Ishikawa (cell line): ENCODE measurements at regions not wholly inside any gene's neighbourhood (a gene's known extent, or its start where the extent isn't known, plus 50 kb on each side); places are given as distances from the start of the nearest gene placed in this dataset.

Experiments used
- CEBPB ChIP-seq: IDR thresholded peaks from 2 replicates; pipeline ENCODE4 v1.6.1; 2012
- CREB1 ChIP-seq: IDR thresholded peaks from 2 replicates; pipeline ENCODE4 v1.6.1; 2012; ENCODE audit warnings: low read depth
- EGR1 ChIP-seq: IDR thresholded peaks from 2 replicates; pipeline ENCODE4 v1.6.1; 2012
- EP300 ChIP-seq: IDR thresholded peaks from 2 replicates; pipeline ENCODE4 v1.6.1; 2012; ENCODE audit warnings: borderline replicate concordance
- FOXM1 ChIP-seq: IDR thresholded peaks from 2 replicates; pipeline ENCODE4 v1.6.1; 2012; ENCODE audit warnings: low read depth, borderline replicate concordance
- MAX ChIP-seq: IDR thresholded peaks from 2 replicates; pipeline ENCODE4 v1.6.1; 2012
- NFIC ChIP-seq: IDR thresholded peaks from 2 replicates; pipeline ENCODE4 v1.6.1; 2012
- RAD21 ChIP-seq: IDR thresholded peaks from 2 replicates; pipeline ENCODE4 v1.6.1; 2012; ENCODE audit warnings: low read depth
- TAF1 ChIP-seq: IDR thresholded peaks from 2 replicates; pipeline ENCODE4 v1.6.1; 2012; ENCODE audit warnings: low read depth, mild to moderate bottlenecking
- TCF12 ChIP-seq: IDR thresholded peaks from 2 replicates; pipeline ENCODE4 v1.6.1; 2012; ENCODE audit warnings: low read depth
- TEAD4 ChIP-seq: IDR thresholded peaks from 2 replicates; pipeline ENCODE4 v1.6.1; 2012
- USF1 ChIP-seq: IDR thresholded peaks from 2 replicates; pipeline ENCODE4 v1.6.1; 2012
- YY1 ChIP-seq: IDR thresholded peaks from 2 replicates; pipeline ENCODE4 v1.6.1; 2012; ENCODE audit warnings: low read depth
- ZBTB7A ChIP-seq: IDR thresholded peaks from 2 replicates; pipeline ENCODE4 v1.6.1; 2012; ENCODE audit warnings: low read depth
- TF ChIP-seq, protein P1 (sequence below): IDR thresholded peaks from 2 replicates; pipeline ENCODE4 v1.6.1; 2012; ENCODE audit warnings: low read depth, mild to moderate bottlenecking

- TF ChIP-seq TEAD4 (no peak), TCF12 (no peak), RAD21 (no peak), MAX (no peak), NFIC (no peak), EGR1 (no peak), CREB1 (no peak), FOXM1 (no peak), TAF1 (no peak), YY1 (no peak), CEBPB (no peak), ZBTB7A (no peak), EP300 (no peak), USF1 (no peak)
- TF ChIP-seq, protein P1, sequence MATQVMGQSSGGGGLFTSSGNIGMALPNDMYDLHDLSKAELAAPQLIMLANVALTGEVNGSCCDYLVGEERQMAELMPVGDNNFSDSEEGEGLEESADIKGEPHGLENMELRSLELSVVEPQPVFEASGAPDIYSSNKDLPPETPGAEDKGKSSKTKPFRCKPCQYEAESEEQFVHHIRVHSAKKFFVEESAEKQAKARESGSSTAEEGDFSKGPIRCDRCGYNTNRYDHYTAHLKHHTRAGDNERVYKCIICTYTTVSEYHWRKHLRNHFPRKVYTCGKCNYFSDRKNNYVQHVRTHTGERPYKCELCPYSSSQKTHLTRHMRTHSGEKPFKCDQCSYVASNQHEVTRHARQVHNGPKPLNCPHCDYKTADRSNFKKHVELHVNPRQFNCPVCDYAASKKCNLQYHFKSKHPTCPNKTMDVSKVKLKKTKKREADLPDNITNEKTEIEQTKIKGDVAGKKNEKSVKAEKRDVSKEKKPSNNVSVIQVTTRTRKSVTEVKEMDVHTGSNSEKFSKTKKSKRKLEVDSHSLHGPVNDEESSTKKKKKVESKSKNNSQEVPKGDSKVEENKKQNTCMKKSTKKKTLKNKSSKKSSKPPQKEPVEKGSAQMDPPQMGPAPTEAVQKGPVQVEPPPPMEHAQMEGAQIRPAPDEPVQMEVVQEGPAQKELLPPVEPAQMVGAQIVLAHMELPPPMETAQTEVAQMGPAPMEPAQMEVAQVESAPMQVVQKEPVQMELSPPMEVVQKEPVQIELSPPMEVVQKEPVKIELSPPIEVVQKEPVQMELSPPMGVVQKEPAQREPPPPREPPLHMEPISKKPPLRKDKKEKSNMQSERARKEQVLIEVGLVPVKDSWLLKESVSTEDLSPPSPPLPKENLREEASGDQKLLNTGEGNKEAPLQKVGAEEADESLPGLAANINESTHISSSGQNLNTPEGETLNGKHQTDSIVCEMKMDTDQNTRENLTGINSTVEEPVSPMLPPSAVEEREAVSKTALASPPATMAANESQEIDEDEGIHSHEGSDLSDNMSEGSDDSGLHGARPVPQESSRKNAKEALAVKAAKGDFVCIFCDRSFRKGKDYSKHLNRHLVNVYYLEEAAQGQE, result no peak
Observed at GRCh38 chr3:94179059-94179458, 116.2 kb downstream of the NSUN3 start.

DNA sequence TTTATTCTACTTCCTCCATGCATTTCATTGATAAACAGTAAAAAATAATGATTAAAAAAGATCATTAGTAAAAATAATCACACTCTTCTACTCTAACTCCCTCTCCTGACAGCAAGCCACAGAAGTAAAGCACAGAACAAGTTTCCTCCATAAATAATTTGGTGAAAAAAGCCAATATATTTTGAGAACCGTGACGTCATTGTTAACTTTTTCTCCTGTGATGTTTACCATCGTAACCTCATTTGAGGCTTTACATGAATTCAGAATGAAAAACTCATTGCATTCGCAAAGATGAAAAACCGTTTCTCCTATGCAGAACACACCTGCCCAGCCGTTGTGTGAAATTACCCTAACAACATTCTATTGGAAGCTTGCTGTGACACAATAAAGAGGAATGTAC lies 120.7 kb downstream of the NSUN3 start:
- TF ChIP-seq EP300 (no peak), RAD21 (no peak), TEAD4 (no peak), FOXM1 (no peak), YY1 (no peak), TCF12 (no peak), MAX (no peak), NFIC (no peak), CEBPB (no peak), CREB1 (no peak), USF1 (no peak), EGR1 (no peak), TAF1 (no peak), ZBTB7A (no peak)
- TF ChIP-seq, protein P1, result no peak

- TF ChIP-seq CREB1 (no peak), RAD21 (no peak), NFIC (no peak), USF1 (no peak), FOXM1 (no peak), TAF1 (no peak), CEBPB (no peak), EP300 (no peak), EGR1 (no peak)
Observed at GRCh38 chr3:94184781-94185180, 121.9 kb downstream of the NSUN3 start.

DNA sequence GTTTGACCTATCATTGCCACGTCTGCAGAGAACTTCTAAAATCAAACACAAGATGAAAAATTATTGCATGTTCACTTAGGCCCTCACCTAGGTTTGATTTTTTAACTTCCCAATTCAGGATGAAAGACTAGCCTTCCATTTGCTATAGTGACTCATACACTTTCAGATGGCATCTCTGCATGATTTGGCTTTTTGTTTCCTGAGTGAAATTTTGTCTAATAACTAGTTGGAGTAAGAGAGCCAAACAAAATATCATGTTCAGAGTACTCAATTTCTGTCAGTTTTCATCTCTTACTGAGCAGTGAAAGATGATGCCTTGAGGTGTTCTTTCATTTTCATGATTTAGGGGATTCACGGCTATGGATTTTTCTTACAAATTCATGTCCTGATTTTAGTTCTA lies 122.9 kb downstream of the NSUN3 start:
- TF ChIP-seq CEBPB (no peak), RAD21 (no peak), TEAD4 (no peak), TAF1 (no peak), CREB1 (no peak), USF1 (no peak)
- TF ChIP-seq, protein P1, result no peak
